CD4-positive, alpha-beta T cell (primary cell): ENCODE measurements at regions not wholly inside any gene's neighbourhood (a gene's known extent, or its start where the extent isn't known, plus 50 kb on each side); places are given as distances from the start of the nearest gene placed in this dataset.
"Not testable (repeated sequence)": the region's sequence is repeated elsewhere in the genome, so short reads cannot be mapped to it uniquely, and the experiment has no call there.

Experiments used
- ATAC-seq: fragments of 200-7000 bp; cut with Tn5 transposase; one replicate; pipeline ENCODE4 v1.10.0; 2022; ENCODE audit warnings: mild to moderate bottlenecking; ENCODE audit not compliant: poor library complexity
- CTCF ChIA-PET: fragments of 350-600 bp; sonication (Branson Sonifier 250); formaldehyde crosslinking; loops from one replicate; lab custom pipeline; 2021; ENCODE audit warnings: antibody characterized with exemption, inconsistent platforms; lab: Charles Lee
- POLR2A ChIA-PET: fragments of 350-600 bp; sonication (Branson Sonifier 250); formaldehyde crosslinking; loops from one replicate; lab custom pipeline; 2021; ENCODE audit warnings: antibody characterized with exemption, inconsistent platforms; lab: Charles Lee
- DNase-seq, 14 experiments: peaks; one replicate each; pipeline ENCODE4 v3.0.0-alpha.2; 2013 to 2020; ENCODE audit warnings: mixed read lengths in 2 of 14
- H3K27ac ChIP-seq, 2 donors: one replicate each; pipeline versions ENCODE4 v1.5.1 to v1.7.0; 2013; ENCODE audit warnings: low read length in 2 of 2, low read depth in 1 of 2, mild to moderate bottlenecking in 1 of 2
- H3K27me3 ChIP-seq, 2 experiments: 1 replicate in 1 of 2; 2 replicates in 1 of 2; pipeline versions ENCODE4 v1.6.1 to v1.7.0; 2013; ENCODE audit warnings: low read length in 2 of 2, control low read depth in 1 of 2, mild to moderate bottlenecking in 1 of 2, moderate library complexity in 1 of 2; ENCODE audit not compliant: insufficient read depth in 2 of 2, control insufficient read depth in 1 of 2
- H3K36me3 ChIP-seq: one replicate; pipeline ENCODE4 v1.6.1; 2013; ENCODE audit warnings: low read length, control low read depth; ENCODE audit not compliant: insufficient read depth
- H3K4me1 ChIP-seq: one replicate; pipeline ENCODE4 v1.6.1; 2013; ENCODE audit warnings: low read length, control low read depth; ENCODE audit not compliant: insufficient read depth
- H3K4me3 ChIP-seq: one replicate; pipeline ENCODE4 v1.5.1; 2013; ENCODE audit warnings: mild to moderate bottlenecking, low read length, moderate library complexity
- H3K9me3 ChIP-seq, 2 experiments: 1 replicate in 1 of 2; 2 replicates in 1 of 2; pipeline versions ENCODE4 v1.6.1 to v1.7.0; 2013; ENCODE audit warnings: low read length in 2 of 2, mild to moderate bottlenecking in 2 of 2, control low read depth in 1 of 2, moderate library complexity in 1 of 2; ENCODE audit not compliant: control insufficient read depth in 1 of 2, insufficient read depth in 1 of 2
- H3K27ac Mint-ChIP-seq: one replicate; pipeline ENCODE4 v1.8.0; 2020; ENCODE audit warnings: mixed read lengths
- H3K27me3 Mint-ChIP-seq: one replicate; pipeline ENCODE4 v1.8.0; 2021; ENCODE audit warnings: mixed read lengths
- H3K36me3 Mint-ChIP-seq: one replicate; pipeline ENCODE4 v1.8.0; 2021; ENCODE audit warnings: low read depth, mixed read lengths
- H3K4me1 Mint-ChIP-seq: one replicate; pipeline ENCODE4 v1.8.0; 2021; ENCODE audit warnings: low read depth, mixed read lengths
- H3K4me3 Mint-ChIP-seq: one replicate; pipeline ENCODE4 v1.8.0; 2020; ENCODE audit warnings: mild to moderate bottlenecking, mixed read lengths
- H3K9me3 Mint-ChIP-seq: one replicate; pipeline ENCODE4 v1.8.0; 2020; ENCODE audit warnings: mixed read lengths
- intact Hi-C, 2 experiments: fragments of 100-400 bp; cut with DNase I in 1 of 2; cut with micrococcal nuclease in 1 of 2; formaldehyde crosslinking; loops; one replicate each; pipeline versions ENCODE4 v1.15.1 to v1.9.0; 2023 to 2025; cut with DNase I, micrococcal nuclease
- TF ChIP-seq, protein P1 (sequence below): fragments of 200-600 bp; IDR thresholded peaks from one replicate; pipeline ENCODE4 v1.8.0; 2022; ENCODE audit warnings: antibody characterized with exemption, mild to moderate bottlenecking

DNA sequence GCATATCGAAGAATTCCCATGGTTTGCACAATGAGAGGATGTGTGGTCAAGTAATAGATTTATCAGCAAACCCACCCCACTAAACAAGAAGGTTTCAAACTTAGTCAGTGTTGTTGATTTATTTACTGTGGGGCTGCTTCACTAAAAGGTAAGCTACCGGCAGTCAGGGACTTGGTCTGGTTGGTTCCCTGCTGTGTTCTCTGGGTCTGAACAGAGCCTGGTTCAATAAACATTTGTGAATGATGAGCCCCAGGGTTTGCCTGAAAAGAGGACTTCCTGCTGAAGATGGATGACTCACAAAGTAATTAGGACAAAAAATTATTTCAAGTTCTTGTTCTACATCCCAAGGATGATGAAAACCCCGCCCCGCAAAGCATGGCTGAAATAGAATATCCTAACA, 108.3 kb downstream of the SPP2 start:
- no peaks in the 10 kb centered on the region for H3K9me3 ChIP-seq
- peaks cover under 1% of the 10 kb centered on the region for H3K4me1 ChIP-seq
- Mint-ChIP-seq H3K4me1 (peaks cover 14% of the 10 kb centered on the region), H3K9me3 (no peaks in the 10 kb centered on the region), H3K27ac (no peak overlapping the region), H3K4me3 (no peak overlapping the region), H3K27me3 (no peaks in the 10 kb centered on the region), H3K36me3 (no peaks in the 10 kb centered on the region)
- H3K27ac ChIP-seq, result no peak overlapping the region
- H3K27me3 ChIP-seq, result no peaks in the 10 kb centered on the region
- ChIA-PET POLR2A (no interaction called here), CTCF (no interaction called here)
- TF ChIP-seq, protein P1, sequence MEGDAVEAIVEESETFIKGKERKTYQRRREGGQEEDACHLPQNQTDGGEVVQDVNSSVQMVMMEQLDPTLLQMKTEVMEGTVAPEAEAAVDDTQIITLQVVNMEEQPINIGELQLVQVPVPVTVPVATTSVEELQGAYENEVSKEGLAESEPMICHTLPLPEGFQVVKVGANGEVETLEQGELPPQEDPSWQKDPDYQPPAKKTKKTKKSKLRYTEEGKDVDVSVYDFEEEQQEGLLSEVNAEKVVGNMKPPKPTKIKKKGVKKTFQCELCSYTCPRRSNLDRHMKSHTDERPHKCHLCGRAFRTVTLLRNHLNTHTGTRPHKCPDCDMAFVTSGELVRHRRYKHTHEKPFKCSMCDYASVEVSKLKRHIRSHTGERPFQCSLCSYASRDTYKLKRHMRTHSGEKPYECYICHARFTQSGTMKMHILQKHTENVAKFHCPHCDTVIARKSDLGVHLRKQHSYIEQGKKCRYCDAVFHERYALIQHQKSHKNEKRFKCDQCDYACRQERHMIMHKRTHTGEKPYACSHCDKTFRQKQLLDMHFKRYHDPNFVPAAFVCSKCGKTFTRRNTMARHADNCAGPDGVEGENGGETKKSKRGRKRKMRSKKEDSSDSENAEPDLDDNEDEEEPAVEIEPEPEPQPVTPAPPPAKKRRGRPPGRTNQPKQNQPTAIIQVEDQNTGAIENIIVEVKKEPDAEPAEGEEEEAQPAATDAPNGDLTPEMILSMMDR, result no peak
- intact Hi-C loops, result no loop called here
- H3K4me3 ChIP-seq, result no peak overlapping the region
- no peak for ATAC-seq
- DNase-seq, result no peak
- no peaks in the 10 kb centered on the region for H3K36me3 ChIP-seq

DNA sequence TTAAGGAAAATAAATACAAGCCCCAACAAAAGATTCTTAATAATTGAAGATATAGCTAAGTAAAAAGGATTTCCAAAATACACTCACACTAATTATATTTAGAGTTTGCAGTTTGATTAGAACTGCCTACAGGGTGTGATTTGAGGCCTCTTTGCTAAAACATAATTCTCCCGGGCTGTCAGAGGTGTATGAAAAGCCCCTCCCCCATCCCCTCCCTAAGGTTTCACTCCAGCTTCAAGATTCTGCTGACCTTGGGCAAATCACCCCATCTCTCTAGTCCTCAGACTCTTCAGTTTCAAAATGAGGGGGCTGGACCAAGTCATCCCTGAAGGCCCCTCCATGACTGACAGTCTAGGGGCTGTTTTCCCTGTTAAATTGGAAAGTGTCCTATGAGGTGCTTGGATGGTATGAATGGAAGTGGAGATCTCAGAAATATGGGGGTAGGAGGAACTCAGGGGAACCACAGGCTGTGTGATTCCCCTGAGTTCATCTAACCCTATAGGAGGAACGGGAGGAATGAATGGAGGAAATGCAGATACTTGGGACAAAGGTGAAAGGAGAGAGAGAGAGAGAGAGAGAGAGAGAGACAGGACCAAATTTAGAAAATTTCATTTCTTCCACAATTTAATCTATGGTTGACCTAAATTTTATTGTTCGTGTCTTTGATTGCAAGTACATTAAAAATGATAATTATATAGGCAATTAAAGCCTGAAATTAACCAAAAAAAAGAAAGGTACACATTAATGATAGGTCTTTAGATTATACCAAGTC, 107.5 kb downstream of the SPP2 start:
- H3K27me3 Mint-ChIP-seq, result no peaks in the 10 kb centered on the region
- no peak overlapping the region for H3K4me3 ChIP-seq
- no peak overlapping the region for H3K27ac Mint-ChIP-seq
- no peaks in the 10 kb centered on the region for H3K27me3 ChIP-seq
- no peak overlapping the region for H3K4me3 Mint-ChIP-seq
- DNase-seq (no peak), ATAC-seq (no peak)
- intact Hi-C loops, result no loop called here
- ChIA-PET POLR2A (no interaction called here), CTCF (no interaction called here)
- H3K4me1 Mint-ChIP-seq, result peaks cover 10% of the 10 kb centered on the region
- H3K36me3 Mint-ChIP-seq, result no peaks in the 10 kb centered on the region
- H3K9me3 Mint-ChIP-seq, result peaks cover 5% of the 10 kb centered on the region
- H3K9me3 ChIP-seq, result no peaks in the 10 kb centered on the region
- TF ChIP-seq, protein P1, result no peak
- no peaks in the 10 kb centered on the region for H3K4me1 ChIP-seq
- H3K36me3 ChIP-seq, result no peaks in the 10 kb centered on the region
- no peak overlapping the region for H3K27ac ChIP-seq

DNA sequence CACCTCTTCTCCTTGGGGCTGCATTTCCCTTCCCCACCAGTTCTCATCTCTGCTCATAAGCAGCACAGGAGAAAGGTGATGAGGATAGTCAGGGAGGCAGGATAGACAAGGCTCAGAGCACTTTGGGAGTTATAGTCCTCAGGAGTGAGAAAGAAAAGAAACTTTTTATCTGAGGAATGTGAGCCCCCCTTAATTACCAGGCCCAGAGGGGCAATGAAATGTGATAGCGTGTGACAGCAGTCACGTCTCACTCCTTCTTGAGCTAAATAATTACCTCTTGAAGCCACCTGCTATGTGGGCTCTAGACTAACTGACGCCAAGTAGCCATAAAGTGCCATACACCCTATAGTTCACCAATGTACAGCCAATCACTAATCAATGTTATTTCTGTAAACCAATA, 105.8 kb downstream of the SPP2 start:
- TF ChIP-seq, protein P1, result no peak
- Histone ChIP-seq H3K4me1 (no peaks in the 10 kb centered on the region), H3K9me3 (no peaks in the 10 kb centered on the region), H3K27me3 (no peaks in the 10 kb centered on the region), H3K27ac (no peak overlapping the region), H3K4me3 (no peak overlapping the region), H3K36me3 (no peaks in the 10 kb centered on the region)
- Mint-ChIP-seq H3K36me3 (no peaks in the 10 kb centered on the region), H3K9me3 (peaks cover 5% of the 10 kb centered on the region), H3K4me1 (peaks cover 5% of the 10 kb centered on the region), H3K27ac (no peak overlapping the region), H3K4me3 (no peak overlapping the region), H3K27me3 (no peaks in the 10 kb centered on the region)
- POLR2A ChIA-PET, result interaction anchor here (0.7 kb wide), 1 partner anchor 8 kb away, joined by 3 read pairs; no protein-coding TSS in a partner anchor
- intact Hi-C loops, result no loop called here
- ATAC-seq (no peak), DNase-seq (no peak)
- CTCF ChIA-PET, result no interaction called here

- H3K9me3 ChIP-seq, ATAC-seq, H3K4me3 ChIP-seq, H3K4me3 Mint-ChIP-seq, H3K27me3 Mint-ChIP-seq, H3K9me3 Mint-ChIP-seq, H3K27ac Mint-ChIP-seq, H3K27me3 ChIP-seq, CTCF ChIA-PET, H3K27ac ChIP-seq, DNase-seq, H3K36me3 Mint-ChIP-seq, H3K36me3 ChIP-seq, intact Hi-C loops, POLR2A ChIA-PET: not testable (repeated sequence)
- peaks cover 31% of the 10 kb centered on the region for H3K4me1 ChIP-seq
- H3K4me1 Mint-ChIP-seq, result peaks cover 35% of the 10 kb centered on the region
These were observed 102.3 kb downstream of the SPP2 start for GRCh38 chr2:234152835-234153234.
